SK-N-MC (cell line): ENCODE measurements at regions not wholly inside any gene's neighbourhood (a gene's known extent, or its start where the extent isn't known, plus 50 kb on each side); places are given as distances from the start of the nearest gene placed in this dataset.

Experiments
- EZH2 ChIP-seq: fragments of 200-600 bp; sonication (generic); IDR thresholded peaks from one replicate; pipeline ENCODE4 v1.6.1; 2017; ENCODE audit warnings: antibody characterized with exemption
- POLR2AphosphoS5 ChIP-seq: IDR thresholded peaks from 2 replicates; pipeline ENCODE4 v1.6.1; 2012; ENCODE audit warnings: mild to moderate bottlenecking, low read depth, low read length, borderline replicate concordance

- no peak for TF ChIP-seq POLR2AphosphoS5
- TF ChIP-seq EZH2 = no peak
These were observed 405.8 kb downstream of the SPRY2 start for GRCh38 chr13:79935121-79935520.
